Natural killer cell (primary cell): ENCODE measurements at regions not wholly inside any gene's neighbourhood (a gene's known extent, or its start where the extent isn't known, plus 50 kb on each side); places are given as distances from the start of the nearest gene placed in this dataset.

ENCODE experiments used
- ATAC-seq, 3 donors: fragments of 150-1000 bp in 2 of 3; fragments of 200-7000 bp in 1 of 3; cut with Tn5 transposase; 1 replicate in 1 of 3; 2 replicates in 2 of 3; pipeline ENCODE4 v1.10.0; 2021; ENCODE audit warnings: mild to moderate bottlenecking in 2 of 3, moderate library complexity in 2 of 3
- DNase-seq, 2 donors: peaks; one replicate each; pipeline versions ENCODE4 v3.0.0 to v3.0.0-alpha.2; 2013 to 2021; ENCODE audit warnings: mixed read lengths in 1 of 2
- H3K27ac ChIP-seq: one replicate; pipeline ENCODE4 v1.5.1; 2013; ENCODE audit warnings: mild to moderate bottlenecking, low read length
- H3K27me3 ChIP-seq: one replicate; pipeline ENCODE4 v1.6.1; 2013; ENCODE audit warnings: low read length; ENCODE audit not compliant: control insufficient read depth, insufficient read depth
- H3K36me3 ChIP-seq: one replicate; pipeline ENCODE4 v1.6.1; 2013; ENCODE audit warnings: low read length; ENCODE audit not compliant: control insufficient read depth, insufficient read depth
- H3K4me1 ChIP-seq: one replicate; pipeline ENCODE4 v1.6.1; 2013; ENCODE audit warnings: low read length; ENCODE audit not compliant: control insufficient read depth, insufficient read depth
- H3K4me3 ChIP-seq: one replicate; pipeline ENCODE4 v1.5.1; 2013; ENCODE audit warnings: low read length
- H3K9me3 ChIP-seq: one replicate; pipeline ENCODE4 v1.6.1; 2013; ENCODE audit warnings: low read length; ENCODE audit not compliant: control insufficient read depth, insufficient read depth
- H3K27ac Mint-ChIP-seq, 2 donors: one replicate each; pipeline ENCODE4 v1.8.0; 2022; ENCODE audit warnings: mild to moderate bottlenecking in 2 of 2, mixed read lengths in 2 of 2, moderate library complexity in 1 of 2
- H3K27me3 Mint-ChIP-seq, 2 donors: one replicate each; pipeline ENCODE4 v1.8.0; 2022; ENCODE audit warnings: low read depth in 2 of 2, mixed read lengths in 2 of 2
- H3K36me3 Mint-ChIP-seq: one replicate; pipeline ENCODE4 v1.8.0; 2022; ENCODE audit warnings: mixed read lengths
- H3K4me1 Mint-ChIP-seq, 2 donors: one replicate each; pipeline ENCODE4 v1.8.0; 2022; ENCODE audit warnings: mixed read lengths in 2 of 2
- H3K4me3 Mint-ChIP-seq: one replicate; pipeline ENCODE4 v1.8.0; 2022; ENCODE audit warnings: mild to moderate bottlenecking, moderate library complexity, mixed read lengths
- H3K9me3 Mint-ChIP-seq, 2 donors: one replicate each; pipeline ENCODE4 v1.8.0; 2022; ENCODE audit warnings: mixed read lengths in 2 of 2
- WGBS: methylation state at CpG from one replicate; pipeline ENCODE4 v1.1.7; 2013; ENCODE audit warnings: missing lambda C conversion rate; ENCODE audit not compliant: insufficient coverage; 5-methylcytosine and 5-hydroxymethylcytosine counted together
- intact Hi-C: fragments of 100-400 bp; cut with micrococcal nuclease; formaldehyde crosslinking; loops from one replicate; pipeline ENCODE4 v1.14.2; 2022
- TF ChIP-seq, protein P1 (sequence below): fragments of 200-600 bp; IDR thresholded peaks from one replicate; pipeline ENCODE4 v1.8.0; 2022; ENCODE audit warnings: antibody characterized with exemption

GRCh38 chr2:62559582-62559981 is 53.6 kb upstream of the TMEM17 start:
- Mint-ChIP-seq H3K27me3 (peaks cover 10 to 31% of the 10 kb centered on the region in 2 donors), H3K36me3 (no peaks in the 10 kb centered on the region), H3K4me3 (no peak overlapping the region), H3K27ac (no peak overlapping the region), H3K4me1 (no peaks in the 10 kb centered on the region), H3K9me3 (peaks cover 3 to 6% of the 10 kb centered on the region in 2 donors)
- ATAC-seq (no peak), DNase-seq (no peak)
- Histone ChIP-seq H3K36me3 (no peaks in the 10 kb centered on the region), H3K4me1 (no peaks in the 10 kb centered on the region), H3K27me3 (no peaks in the 10 kb centered on the region), H3K4me3 (no peak overlapping the region), H3K27ac (no peak overlapping the region), H3K9me3 (no peaks in the 10 kb centered on the region)
- intact Hi-C loops = no loop called here
- WGBS = 88% methylated on average over 1 of the region's 2 CpGs
- TF ChIP-seq, protein P1, sequence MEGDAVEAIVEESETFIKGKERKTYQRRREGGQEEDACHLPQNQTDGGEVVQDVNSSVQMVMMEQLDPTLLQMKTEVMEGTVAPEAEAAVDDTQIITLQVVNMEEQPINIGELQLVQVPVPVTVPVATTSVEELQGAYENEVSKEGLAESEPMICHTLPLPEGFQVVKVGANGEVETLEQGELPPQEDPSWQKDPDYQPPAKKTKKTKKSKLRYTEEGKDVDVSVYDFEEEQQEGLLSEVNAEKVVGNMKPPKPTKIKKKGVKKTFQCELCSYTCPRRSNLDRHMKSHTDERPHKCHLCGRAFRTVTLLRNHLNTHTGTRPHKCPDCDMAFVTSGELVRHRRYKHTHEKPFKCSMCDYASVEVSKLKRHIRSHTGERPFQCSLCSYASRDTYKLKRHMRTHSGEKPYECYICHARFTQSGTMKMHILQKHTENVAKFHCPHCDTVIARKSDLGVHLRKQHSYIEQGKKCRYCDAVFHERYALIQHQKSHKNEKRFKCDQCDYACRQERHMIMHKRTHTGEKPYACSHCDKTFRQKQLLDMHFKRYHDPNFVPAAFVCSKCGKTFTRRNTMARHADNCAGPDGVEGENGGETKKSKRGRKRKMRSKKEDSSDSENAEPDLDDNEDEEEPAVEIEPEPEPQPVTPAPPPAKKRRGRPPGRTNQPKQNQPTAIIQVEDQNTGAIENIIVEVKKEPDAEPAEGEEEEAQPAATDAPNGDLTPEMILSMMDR = no peak

- H3K4me1 Mint-ChIP-seq = no peaks in the 10 kb centered on the region
- no peaks in the 10 kb centered on the region for H3K36me3 Mint-ChIP-seq
- Histone ChIP-seq H3K4me1 (no peaks in the 10 kb centered on the region), H3K4me3 (no peak overlapping the region), H3K9me3 (no peaks in the 10 kb centered on the region), H3K27me3 (no peaks in the 10 kb centered on the region), H3K36me3 (no peaks in the 10 kb centered on the region), H3K27ac (no peak overlapping the region)
- H3K27ac Mint-ChIP-seq = no peak overlapping the region
- WGBS = no CpG with 5 or more reads among the region's 1 CpG
- DNase-seq = no peak
- H3K9me3 Mint-ChIP-seq = peaks cover 3 to 6% of the 10 kb centered on the region in 2 donors
- H3K4me3 Mint-ChIP-seq = no peak overlapping the region
- ATAC-seq = no peak
- intact Hi-C loops = no loop called here
- peaks cover 15 to 33% of the 10 kb centered on the region in 2 donors for H3K27me3 Mint-ChIP-seq
- TF ChIP-seq, protein P1 = no peak
Measured at GRCh38 chr2:62558743-62559142, 52.7 kb upstream of the TMEM17 start.

DNA sequence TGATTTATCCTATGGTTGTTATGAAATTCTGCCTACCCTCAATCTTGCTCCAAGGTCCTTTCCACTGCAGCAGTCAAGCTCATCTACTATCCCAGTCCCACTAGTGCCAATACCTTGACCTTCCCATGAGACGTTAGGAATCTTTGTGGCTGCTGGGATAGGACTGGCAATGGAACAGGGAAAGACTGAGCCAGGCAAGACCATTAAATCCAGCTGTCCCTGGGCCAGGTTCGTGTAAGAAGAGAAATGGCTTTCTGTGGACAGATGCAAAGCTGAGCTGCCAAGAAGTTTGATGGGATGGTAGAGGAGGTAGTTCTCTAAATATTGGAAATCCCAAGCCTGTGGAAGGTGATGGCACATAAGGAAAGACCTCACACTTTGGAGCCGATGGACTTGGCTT is 50.1 kb upstream of the TMEM17 start:
- ATAC-seq = no peak
- peaks cover 13 to 22% of the 10 kb centered on the region in 2 donors for H3K27me3 Mint-ChIP-seq
- Histone ChIP-seq H3K9me3 (no peaks in the 10 kb centered on the region), H3K4me1 (no peaks in the 10 kb centered on the region), H3K36me3 (no peaks in the 10 kb centered on the region), H3K27me3 (no peaks in the 10 kb centered on the region), H3K4me3 (no peak overlapping the region), H3K27ac (no peak overlapping the region)
- no peak for DNase-seq
- intact Hi-C loops = no loop called here
- TF ChIP-seq, protein P1 = no peak
- H3K4me3 Mint-ChIP-seq = no peak overlapping the region
- H3K27ac Mint-ChIP-seq = no peak overlapping the region
- WGBS = 67% methylated on average over 2 of the region's 3 CpGs
- H3K36me3 Mint-ChIP-seq = no peaks in the 10 kb centered on the region
- H3K9me3 Mint-ChIP-seq = peaks cover 3 to 6% of the 10 kb centered on the region in 2 donors
- no peaks in the 10 kb centered on the region for H3K4me1 Mint-ChIP-seq
